WERI-Rb-1 (cell line): ENCODE measurements at regions not wholly inside any gene's neighbourhood (a gene's known extent, or its start where the extent isn't known, plus 50 kb on each side); places are given as distances from the start of the nearest gene placed in this dataset.

ENCODE experiments used
- DNase-seq: peaks from one replicate; pipeline ENCODE4 v3.0.0-alpha.2; 2020
- H3K27ac ChIP-seq: fragments of 250-450 bp; sonication (Bioruptor Pico); 2 replicates; pipeline ENCODE4 v1.5.1; 2020; ENCODE audit warnings: mild to moderate bottlenecking, moderate library complexity
- H3K27me3 ChIP-seq: fragments of 250-450 bp; sonication (Bioruptor Pico); 2 replicates; pipeline ENCODE4 v1.5.1; 2021; ENCODE audit warnings: mild to moderate bottlenecking, low read depth, moderate library complexity; ENCODE audit not compliant: insufficient read depth, severe bottlenecking
- H3K36me3 ChIP-seq: fragments of 250-450 bp; sonication (Bioruptor Pico); 2 replicates; pipeline ENCODE4 v1.5.1; 2020; ENCODE audit warnings: mild to moderate bottlenecking, moderate library complexity
- H3K4me3 ChIP-seq: 2 replicates; pipeline ENCODE4 v1.5.1; 2011; ENCODE audit warnings: low read depth, mild to moderate bottlenecking, control low read depth, low read length
- H3K9me3 ChIP-seq: fragments of 250-450 bp; sonication (Bioruptor Pico); 2 replicates; pipeline ENCODE4 v1.5.1; 2021; ENCODE audit warnings: mild to moderate bottlenecking, moderate library complexity; ENCODE audit not compliant: severe bottlenecking
- TF ChIP-seq, protein P1 (sequence below): IDR thresholded peaks from 2 replicates; pipeline ENCODE4 v1.5.1; 2011; ENCODE audit warnings: low read depth, mild to moderate bottlenecking, control low read depth, inconsistent platforms, low read length

DNA sequence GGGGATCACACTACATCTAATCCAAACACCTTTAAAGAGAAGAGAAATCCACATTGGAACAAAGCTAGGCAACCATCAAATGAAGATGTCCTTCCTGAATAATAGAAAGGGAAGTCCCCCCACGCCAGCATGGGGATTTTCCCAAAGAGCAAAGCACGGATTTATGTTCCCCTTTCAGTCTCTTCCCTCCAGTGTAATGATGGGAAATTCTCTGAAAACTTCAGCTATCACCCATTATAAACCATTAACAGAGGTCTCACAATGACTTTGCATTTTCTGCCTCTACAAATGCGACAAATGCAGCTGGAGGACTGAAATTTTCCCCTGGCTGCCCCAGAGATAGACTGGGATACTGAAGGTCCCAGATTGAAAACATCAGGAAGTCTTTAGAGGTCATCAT is 368.7 kb downstream of the EFNA5 start:
- DNase-seq, result no peak
- H3K4me3 ChIP-seq, result no peak overlapping the region
- no peaks in the 10 kb centered on the region for H3K36me3 ChIP-seq
- no peak overlapping the region for H3K27ac ChIP-seq
- H3K27me3 ChIP-seq, result no peaks in the 10 kb centered on the region
- H3K9me3 ChIP-seq, result no peaks in the 10 kb centered on the region
- TF ChIP-seq, protein P1, sequence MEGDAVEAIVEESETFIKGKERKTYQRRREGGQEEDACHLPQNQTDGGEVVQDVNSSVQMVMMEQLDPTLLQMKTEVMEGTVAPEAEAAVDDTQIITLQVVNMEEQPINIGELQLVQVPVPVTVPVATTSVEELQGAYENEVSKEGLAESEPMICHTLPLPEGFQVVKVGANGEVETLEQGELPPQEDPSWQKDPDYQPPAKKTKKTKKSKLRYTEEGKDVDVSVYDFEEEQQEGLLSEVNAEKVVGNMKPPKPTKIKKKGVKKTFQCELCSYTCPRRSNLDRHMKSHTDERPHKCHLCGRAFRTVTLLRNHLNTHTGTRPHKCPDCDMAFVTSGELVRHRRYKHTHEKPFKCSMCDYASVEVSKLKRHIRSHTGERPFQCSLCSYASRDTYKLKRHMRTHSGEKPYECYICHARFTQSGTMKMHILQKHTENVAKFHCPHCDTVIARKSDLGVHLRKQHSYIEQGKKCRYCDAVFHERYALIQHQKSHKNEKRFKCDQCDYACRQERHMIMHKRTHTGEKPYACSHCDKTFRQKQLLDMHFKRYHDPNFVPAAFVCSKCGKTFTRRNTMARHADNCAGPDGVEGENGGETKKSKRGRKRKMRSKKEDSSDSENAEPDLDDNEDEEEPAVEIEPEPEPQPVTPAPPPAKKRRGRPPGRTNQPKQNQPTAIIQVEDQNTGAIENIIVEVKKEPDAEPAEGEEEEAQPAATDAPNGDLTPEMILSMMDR, result no peak

DNA sequence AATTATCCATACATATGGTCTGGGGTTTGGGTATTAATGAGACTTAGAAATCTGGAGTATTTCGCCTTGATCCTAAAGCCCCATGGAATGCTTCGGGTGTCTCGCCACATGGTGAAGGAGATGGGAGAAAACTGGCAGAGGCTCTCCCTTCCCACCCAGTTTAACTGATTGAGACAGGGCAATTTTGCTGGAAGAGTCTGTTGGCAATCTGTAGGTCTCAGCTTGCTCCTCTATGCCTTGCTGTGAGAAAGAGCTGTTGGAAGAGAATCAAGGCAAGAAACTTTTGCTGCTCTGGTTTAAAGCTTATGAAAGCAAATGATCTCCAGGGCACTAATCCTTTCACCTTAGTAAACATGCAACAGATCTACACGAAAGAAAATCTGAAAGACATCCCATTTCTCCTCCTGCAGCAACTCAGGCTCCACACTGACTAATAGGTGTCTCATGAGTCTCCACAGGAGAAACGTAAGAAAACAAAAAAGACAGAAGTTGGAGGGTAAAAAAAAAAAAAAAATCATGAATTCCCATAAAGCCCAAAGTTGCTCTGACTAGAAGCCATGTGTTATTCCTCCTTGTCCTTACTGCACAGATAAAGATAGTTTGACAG is 369.9 kb downstream of the EFNA5 start:
- TF ChIP-seq, protein P1, result no peak
- peak; percentile 14 for DNase-seq
- Histone ChIP-seq H3K36me3 (no peaks in the 10 kb centered on the region), H3K27ac (no peak overlapping the region), H3K9me3 (no peaks in the 10 kb centered on the region), H3K4me3 (no peak overlapping the region), H3K27me3 (no peaks in the 10 kb centered on the region)

DNA sequence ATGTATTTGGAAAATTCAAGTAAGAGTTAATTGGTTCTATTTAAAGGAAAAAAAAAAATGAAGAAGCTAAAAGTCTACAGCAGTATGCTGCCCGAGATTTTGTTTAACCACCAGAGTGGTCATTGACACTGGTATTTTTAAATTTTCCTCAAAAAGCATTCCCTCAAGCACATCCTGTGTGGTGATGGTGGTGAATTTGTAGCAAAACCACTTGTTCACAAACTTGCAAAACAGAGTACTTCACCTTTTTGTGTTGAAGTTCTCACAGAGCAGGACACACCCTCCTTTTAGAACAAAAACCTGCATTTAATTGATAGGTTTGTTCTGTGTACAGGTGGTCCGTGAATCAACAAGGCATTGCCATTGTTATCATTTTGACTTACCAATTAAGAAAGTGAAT is 374.2 kb downstream of the EFNA5 start:
- no peaks in the 10 kb centered on the region for H3K36me3 ChIP-seq
- no peak overlapping the region for H3K27ac ChIP-seq
- H3K4me3 ChIP-seq, result no peak overlapping the region
- H3K27me3 ChIP-seq, result no peaks in the 10 kb centered on the region
- no peaks in the 10 kb centered on the region for H3K9me3 ChIP-seq
- no peak for DNase-seq
- TF ChIP-seq, protein P1, result no peak

DNA sequence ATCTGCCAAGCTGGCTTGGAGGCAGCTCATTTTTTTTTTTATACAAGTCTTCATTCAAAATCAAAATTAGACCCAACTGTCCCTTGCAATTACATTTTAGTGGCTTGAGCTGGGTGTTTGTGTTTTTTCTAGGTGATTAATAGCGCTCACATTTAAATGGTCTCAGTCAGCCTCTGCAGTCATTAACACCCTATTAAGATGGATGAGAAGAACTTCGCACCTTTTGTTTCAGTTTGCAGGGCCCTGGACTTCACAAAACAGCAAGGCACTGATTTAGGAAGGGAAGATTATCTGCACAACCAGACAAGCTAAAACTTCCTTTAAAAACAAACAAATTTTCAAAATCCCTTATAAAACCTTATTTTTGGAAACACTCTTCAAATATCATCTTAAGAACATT is 374.8 kb downstream of the EFNA5 start:
- TF ChIP-seq, protein P1, result no peak
- no peak for DNase-seq
- no peaks in the 10 kb centered on the region for H3K9me3 ChIP-seq
- H3K4me3 ChIP-seq, result no peak overlapping the region
- H3K27me3 ChIP-seq, result no peaks in the 10 kb centered on the region
- no peak overlapping the region for H3K27ac ChIP-seq
- no peaks in the 10 kb centered on the region for H3K36me3 ChIP-seq

DNA sequence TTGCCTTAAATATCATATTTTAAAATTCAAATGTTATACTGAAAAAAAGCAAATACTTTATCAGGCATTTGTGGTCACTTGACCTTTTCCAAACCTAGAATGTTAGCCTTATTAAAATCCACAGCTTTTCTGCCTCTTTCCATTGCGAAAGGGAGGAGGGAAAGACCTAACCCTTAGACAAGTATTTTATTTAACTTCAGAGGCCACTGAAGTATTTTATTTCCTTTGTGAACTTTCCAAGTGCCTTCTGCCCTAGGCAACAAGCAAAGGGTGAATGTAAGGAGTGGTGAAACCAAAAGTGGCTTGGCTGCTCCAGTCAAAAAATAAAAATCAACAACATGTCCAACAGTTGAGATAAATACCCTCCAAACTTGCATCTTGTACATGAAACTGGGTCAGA is 376.1 kb downstream of the EFNA5 start:
- TF ChIP-seq, protein P1, result no peak
- no peaks in the 10 kb centered on the region for H3K36me3 ChIP-seq
- no peak overlapping the region for H3K27ac ChIP-seq
- no peaks in the 10 kb centered on the region for H3K27me3 ChIP-seq
- no peak for DNase-seq
- no peaks in the 10 kb centered on the region for H3K9me3 ChIP-seq
- H3K4me3 ChIP-seq, result no peak overlapping the region

DNA sequence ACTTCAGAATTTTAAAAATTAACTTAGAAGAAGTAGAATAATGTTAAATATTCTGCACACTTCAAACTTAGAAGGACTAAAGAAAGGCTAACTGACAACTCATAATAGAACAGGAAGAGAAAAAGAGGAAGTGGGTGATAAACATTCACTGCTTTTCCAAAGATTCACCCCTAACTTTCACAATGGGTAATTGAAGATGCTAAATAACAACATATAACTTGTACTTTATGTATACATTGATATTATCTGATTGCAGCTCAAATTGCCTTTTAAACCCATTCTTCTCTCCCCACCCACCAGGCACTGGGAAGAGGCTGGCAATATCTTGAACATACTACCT is 376.6 kb downstream of the EFNA5 start:
- TF ChIP-seq, protein P1, result no peak
- Histone ChIP-seq H3K27me3 (no peaks in the 10 kb centered on the region), H3K27ac (no peak overlapping the region), H3K36me3 (no peaks in the 10 kb centered on the region), H3K4me3 (no peak overlapping the region), H3K9me3 (no peaks in the 10 kb centered on the region)
- no peak for DNase-seq
